B cell (primary cell): ENCODE measurements at regions not wholly inside any gene's neighbourhood (a gene's known extent, or its start where the extent isn't known, plus 50 kb on each side); places are given as distances from the start of the nearest gene placed in this dataset.

ENCODE experiments used
- ATAC-seq: fragments of 200-7000 bp; cut with Tn5 transposase; one replicate; pipeline ENCODE4 v1.10.0; 2021; ENCODE audit warnings: low read depth, mild to moderate bottlenecking, moderate number of reproducible peaks, moderate library complexity
- CTCF ChIA-PET: fragments of 350-600 bp; sonication (Branson Sonifier 250); formaldehyde crosslinking; loops from one replicate; lab custom pipeline; 2021; ENCODE audit warnings: antibody characterized with exemption, inconsistent platforms; lab: Charles Lee
- POLR2A ChIA-PET: fragments of 350-600 bp; sonication (Branson Sonifier 250); formaldehyde crosslinking; loops from one replicate; lab custom pipeline; 2021; ENCODE audit warnings: antibody characterized with exemption; lab: Charles Lee
- DNase-seq: peaks from one replicate; pipeline ENCODE4 v3.0.0; 2013
- H2AFZ ChIP-seq: 2 replicates; pipeline ENCODE4 v1.6.1; 2012; ENCODE audit warnings: mild to moderate bottlenecking, low read depth, low read length; ENCODE audit not compliant: insufficient read depth, poor library complexity, severe bottlenecking
- H3K27ac ChIP-seq, 2 donors: 1 replicate in 1 of 2; 2 replicates in 1 of 2; pipeline ENCODE4 v1.5.1; 2012 to 2013; ENCODE audit warnings: low read length in 2 of 2, mild to moderate bottlenecking in 2 of 2, moderate library complexity in 1 of 2
- H3K27me3 ChIP-seq, 4 experiments: fragments of 200-600 bp in 1 of 4; sonication (generic) in 1 of 4; replicated peaks in 1 of 4; 1 replicate in 2 of 4; 2 replicates in 2 of 4; pipeline versions ENCODE4 v1.6.1 to v1.7.0; 2013 to 2016; ENCODE audit warnings: low read length in 3 of 4, mild to moderate bottlenecking in 2 of 4, mixed read lengths in 1 of 4, moderate library complexity in 1 of 4; ENCODE audit not compliant: insufficient read depth in 4 of 4, control insufficient read depth in 3 of 4; ENCODE audit errors: control extremely low read depth in 1 of 4
- H3K36me3 ChIP-seq, 2 experiments: replicated peaks in 1 of 2; 1 replicate in 1 of 2; 2 replicates in 1 of 2; pipeline versions ENCODE4 v1.6.1 to v1.7.1; 2013; ENCODE audit warnings: low read length in 1 of 2; ENCODE audit not compliant: insufficient read depth in 2 of 2, control insufficient read depth in 1 of 2; ENCODE audit errors: control extremely low read depth in 1 of 2, extremely low read depth in 1 of 2
- H3K4me1 ChIP-seq, 2 donors: fragments of 200-600 bp in 1 of 2; sonication (generic) in 1 of 2; 1 replicate in 1 of 2; 2 replicates in 1 of 2; pipeline versions ENCODE4 v1.5.1 to v1.6.1; 2013 to 2017; ENCODE audit warnings: low read length in 2 of 2; ENCODE audit not compliant: control insufficient read depth in 2 of 2, insufficient read depth in 2 of 2
- H3K4me2 ChIP-seq: replicated peaks from 2 replicates; pipeline ENCODE3; 2012; ENCODE audit warnings: mild to moderate bottlenecking, low read depth, low read length; ENCODE audit not compliant: poor library complexity, severe bottlenecking
- H3K4me3 ChIP-seq, 5 experiments: fragments of 200-600 bp in 1 of 5; sonication (generic) in 1 of 5; 1 replicate in 3 of 5; 2 replicates in 2 of 5; pipeline versions ENCODE4 v1.5.1 to v1.7.0; 2011 to 2016; ENCODE audit warnings: low read length in 4 of 5, mild to moderate bottlenecking in 4 of 5, low read depth in 2 of 5, control low read depth in 1 of 5, moderate library complexity in 1 of 5; ENCODE audit not compliant: insufficient read depth in 1 of 5; ENCODE audit errors: control extremely low read depth in 1 of 5, extremely low read depth in 1 of 5
- H3K79me2 ChIP-seq: fragments of 200-600 bp; sonication (generic); one replicate; pipeline ENCODE4 v1.6.0; 2016; ENCODE audit warnings: low read length; ENCODE audit not compliant: control insufficient read depth, insufficient read depth
- H3K9ac ChIP-seq: fragments of 200-600 bp; sonication (generic); 2 replicates; pipeline ENCODE4 v1.6.1; 2017; ENCODE audit warnings: mild to moderate bottlenecking, low read length, moderate library complexity
- H3K9me3 ChIP-seq, 3 donors: one replicate each; pipeline versions ENCODE4 v1.6.1 to v1.7.1; 2013; ENCODE audit warnings: low read length in 2 of 3; ENCODE audit not compliant: control insufficient read depth in 2 of 3, insufficient read depth in 1 of 3; ENCODE audit errors: control extremely low read depth in 1 of 3
- H4K20me1 ChIP-seq: 2 replicates; pipeline ENCODE4 v1.6.0; 2012; ENCODE audit warnings: mild to moderate bottlenecking, low read length; ENCODE audit not compliant: insufficient read depth, control insufficient read depth, poor library complexity, severe bottlenecking
- H3K27ac Mint-ChIP-seq: one replicate; pipeline ENCODE4 v1.8.0; 2021; ENCODE audit warnings: mixed read lengths
- H3K27me3 Mint-ChIP-seq: one replicate; pipeline ENCODE4 v1.8.0; 2021; ENCODE audit warnings: mixed read lengths
- H3K4me1 Mint-ChIP-seq: one replicate; pipeline ENCODE4 v1.8.0; 2021; ENCODE audit warnings: mixed read lengths
- H3K4me3 Mint-ChIP-seq: one replicate; pipeline ENCODE4 v1.8.0; 2021; ENCODE audit warnings: mixed read lengths
- H3K9me3 Mint-ChIP-seq: one replicate; pipeline ENCODE4 v1.8.0; 2022; ENCODE audit warnings: mixed read lengths; ENCODE audit not compliant: insufficient read depth
- CTCF ChIP-seq: fragments of 200-600 bp; IDR thresholded peaks from one replicate; pipeline ENCODE4 v1.8.0; 2022; ENCODE audit warnings: antibody characterized with exemption, mild to moderate bottlenecking
- EZH2 ChIP-seq: IDR thresholded peaks from 2 replicates; pipeline ENCODE4 v1.6.1; 2012; ENCODE audit warnings: borderline replicate concordance, low read depth, mild to moderate bottlenecking, moderate library complexity, low read length; ENCODE audit not compliant: insufficient read depth, poor library complexity, severe bottlenecking
- WGBS: methylation state at CpG from one replicate; pipeline ENCODE4 v1.1.5; 2013; ENCODE audit warnings: missing lambda C conversion rate; ENCODE audit not compliant: insufficient coverage; 5-methylcytosine and 5-hydroxymethylcytosine counted together
- intact Hi-C: fragments of 100-400 bp; cut with micrococcal nuclease; formaldehyde crosslinking; loops from one replicate; pipeline ENCODE4 v1.10.0; 2022

GRCh38 chr21:26366781-26367180 is 196.2 kb upstream of the APP start:
- no peaks in the 10 kb centered on the region for H3K9me3 ChIP-seq
- no peaks in the 10 kb centered on the region for H4K20me1 ChIP-seq
- no peaks in the 10 kb centered on the region for H3K79me2 ChIP-seq
- Mint-ChIP-seq H3K4me1 (no peaks in the 10 kb centered on the region), H3K27me3 (no peaks in the 10 kb centered on the region), H3K27ac (no peak overlapping the region), H3K9me3 (peaks cover 2% of the 10 kb centered on the region), H3K4me3 (no peak overlapping the region)
- no peak overlapping the region for H3K4me3 ChIP-seq
- no peak overlapping the region for H3K9ac ChIP-seq
- H3K27ac ChIP-seq = no peak overlapping the region
- DNase-seq (no peak), ATAC-seq (no peak)
- no peak overlapping the region for H2AFZ ChIP-seq
- H3K4me1 ChIP-seq = no peaks in the 10 kb centered on the region
- intact Hi-C loops = no loop called here
- no peaks in the 10 kb centered on the region for H3K27me3 ChIP-seq
- no peak for TF ChIP-seq CTCF
- TF ChIP-seq EZH2 = no peak
- H3K36me3 ChIP-seq = no peaks in the 10 kb centered on the region
- WGBS = no CpG with 5 or more reads among the region's 2 CpGs
- POLR2A ChIA-PET = no interaction called here
- CTCF ChIA-PET = no interaction called here
- no peak overlapping the region for H3K4me2 ChIP-seq

GRCh38 chr21:26365849-26366248 is 195.3 kb upstream of the APP start:
- no peaks in the 10 kb centered on the region for H3K4me1 Mint-ChIP-seq
- no peaks in the 10 kb centered on the region for H3K4me1 ChIP-seq
- no peaks in the 10 kb centered on the region for H3K27me3 ChIP-seq
- no peak overlapping the region for H3K4me2 ChIP-seq
- H3K9me3 Mint-ChIP-seq = peaks cover 2% of the 10 kb centered on the region
- H3K27ac ChIP-seq = no peak overlapping the region
- TF ChIP-seq CTCF = no peak
- TF ChIP-seq EZH2 = no peak
- H3K27ac Mint-ChIP-seq = no peak overlapping the region
- H3K27me3 Mint-ChIP-seq = no peaks in the 10 kb centered on the region
- 91% methylated on average over 1 of the region's 3 CpGs for WGBS
- H4K20me1 ChIP-seq = no peaks in the 10 kb centered on the region
- ChIA-PET POLR2A (no interaction called here), CTCF (no interaction called here)
- H3K36me3 ChIP-seq = no peaks in the 10 kb centered on the region
- H3K79me2 ChIP-seq = no peaks in the 10 kb centered on the region
- no peak for ATAC-seq
- H3K9me3 ChIP-seq = no peaks in the 10 kb centered on the region
- no peak overlapping the region for H3K4me3 Mint-ChIP-seq
- H3K9ac ChIP-seq = no peak overlapping the region
- H3K4me3 ChIP-seq = no peak overlapping the region
- intact Hi-C loops = no loop called here
- no peak overlapping the region for H2AFZ ChIP-seq
- DNase-seq = no peak
